ENCODE measurements at regions not wholly inside any gene's neighbourhood (a gene's known extent, or its start where the extent isn't known, plus 50 kb on each side); places are given as distances from the start of the nearest gene placed in this dataset.
"Not testable (repeated sequence)": the region's sequence is repeated elsewhere in the genome, so short reads cannot be mapped to it uniquely, and the experiment has no call there.

- no peak for DNase-seq
Observed at GRCh38 chr12:68509242-68509641, 101.5 kb upstream of the RAP1B start.

- DNase-seq: no peak
Observed at GRCh38 chr12:68510397-68510796, 100.3 kb upstream of the RAP1B start.

- no peak for DNase-seq
Observed at GRCh38 chr12:68514807-68515411, 95.8 kb upstream of the RAP1B start.

- no peak for DNase-seq
Observed at GRCh38 chr12:68515793-68516192, 94.9 kb upstream of the RAP1B start.

GRCh38 chr12:68521321-68521839 is 89.3 kb upstream of the RAP1B start:
- DNase-seq: no peak

GRCh38 chr12:68521848-68522502 is 88.7 kb upstream of the RAP1B start:
- DNase-seq: no peak

GRCh38 chr12:68529466-68529865 is 81.2 kb upstream of the RAP1B start:
- no peak for DNase-seq

GRCh38 chr12:68529869-68530268 is 80.8 kb upstream of the RAP1B start:
- no peak for DNase-seq

GRCh38 chr12:68530299-68530698 is 80.4 kb upstream of the RAP1B start:
- DNase-seq: no peak

- no peak for DNase-seq
Observed at GRCh38 chr12:68530965-68531364, 79.7 kb upstream of the RAP1B start.

- peak in 2 of 4 experiments; percentile 16 to 53 for DNase-seq
Observed at GRCh38 chr12:68532204-68532886, 78.4 kb upstream of the RAP1B start.

GRCh38 chr12:68532887-68533248 is 77.8 kb upstream of the RAP1B start:
- DNase-seq: no peak

GRCh38 chr12:68534108-68534507 is 76.6 kb upstream of the RAP1B start:
- no peak for DNase-seq

GRCh38 chr12:68536885-68537485 is 73.7 kb upstream of the RAP1B start:
- no peak for DNase-seq

GRCh38 chr12:68537571-68537970 is 73.1 kb upstream of the RAP1B start:
- DNase-seq: no peak

GRCh38 chr12:68538726-68539614 is 71.7 kb upstream of the RAP1B start:
- peak; percentile 27 to 55 (median 52) for DNase-seq

- no peak for DNase-seq
Observed at GRCh38 chr12:68539615-68539952, 71.1 kb upstream of the RAP1B start.

- not testable (repeated sequence) for DNase-seq
Observed at GRCh38 chr12:68540768-68541167, 69.9 kb upstream of the RAP1B start.

- not testable (repeated sequence) for DNase-seq
Observed at GRCh38 chr12:68547318-68547717, 63.4 kb upstream of the RAP1B start.

- not testable (repeated sequence) for DNase-seq
Observed at GRCh38 chr12:68552605-68553195, 58.0 kb upstream of the RAP1B start.

- DNase-seq: no peak
Observed at GRCh38 chr12:68557011-68557730, 53.5 kb upstream of the RAP1B start.

Measured in suppressor macrophage (primary cell).